GM12864 (cell line): ENCODE measurements at regions not wholly inside any gene's neighbourhood (a gene's known extent, or its start where the extent isn't known, plus 50 kb on each side); places are given as distances from the start of the nearest gene placed in this dataset.

Experiments used
- DNase-seq: peaks from one replicate; pipeline ENCODE4 v3.0.0-alpha.2; 2011; ENCODE audit warnings: low read depth
- H3K4me3 ChIP-seq: 2 replicates; pipeline ENCODE4 v1.5.1; 2011; ENCODE audit warnings: mild to moderate bottlenecking, low read depth, low read length, control low read depth
- CTCF ChIP-seq: IDR thresholded peaks from 2 replicates; pipeline ENCODE4 v1.5.1; 2011; ENCODE audit warnings: low read depth, mild to moderate bottlenecking, moderate library complexity, low read length, control low read depth, inconsistent platforms; ENCODE audit errors: missing control alignments

DNA sequence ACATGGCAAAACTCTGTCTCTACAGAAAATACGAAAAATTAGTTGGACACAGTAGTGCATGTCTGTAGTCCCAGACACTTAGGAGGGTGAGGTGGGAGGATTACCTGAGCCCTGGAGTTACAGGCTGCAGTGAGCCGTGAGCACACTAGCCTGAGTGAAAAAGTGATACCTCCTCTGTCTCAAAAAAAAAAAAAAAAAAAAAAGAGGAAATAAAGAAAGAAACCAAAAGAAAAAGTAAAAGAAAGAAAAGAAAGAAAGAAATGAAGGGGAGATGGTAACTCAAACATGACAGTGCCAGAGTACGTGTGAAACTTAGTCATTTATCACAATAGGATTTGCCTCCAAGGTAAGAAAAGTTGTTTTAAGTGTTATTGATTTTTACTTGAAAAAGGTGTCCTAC, 407.0 kb upstream of the MGAT4C start:
- no peak for TF ChIP-seq CTCF
- no peak for DNase-seq
- no peak overlapping the region for H3K4me3 ChIP-seq

GRCh38 chr12:86662464-86662863, 406.3 kb upstream of the MGAT4C start:
- no peak for DNase-seq
- no peak for TF ChIP-seq CTCF
- H3K4me3 ChIP-seq = no peak overlapping the region

GRCh38 chr12:86660488-86661147, 404.4 kb upstream of the MGAT4C start:
- H3K4me3 ChIP-seq = no peak overlapping the region
- TF ChIP-seq CTCF = no peak
- DNase-seq = no peak

DNA sequence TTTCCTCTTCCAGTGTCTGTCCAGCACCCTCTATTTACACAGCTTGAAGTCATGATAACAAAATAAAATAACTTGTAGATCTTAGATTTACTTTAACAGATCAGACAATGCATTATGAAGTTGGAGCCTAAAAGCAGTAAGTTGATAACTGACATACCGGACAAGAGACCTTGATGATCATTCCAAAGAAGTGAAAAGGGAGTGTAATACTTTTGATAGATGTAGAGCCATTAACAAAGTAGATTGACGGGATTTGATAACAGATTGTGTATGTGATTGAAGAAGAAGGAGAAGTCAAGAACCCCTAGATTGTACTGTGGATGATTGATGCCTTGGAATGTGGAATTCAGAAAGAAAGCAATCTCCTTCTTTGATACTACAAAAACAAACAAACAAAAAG, 403.8 kb upstream of the MGAT4C start:
- no peak for DNase-seq
- H3K4me3 ChIP-seq = no peak overlapping the region
- no peak for TF ChIP-seq CTCF

- no peak overlapping the region for H3K4me3 ChIP-seq
- TF ChIP-seq CTCF = no peak
- DNase-seq = no peak
These were observed 402.1 kb upstream of the MGAT4C start for GRCh38 chr12:86658303-86658702.

GRCh38 chr12:86647800-86648199, 391.6 kb upstream of the MGAT4C start:
- TF ChIP-seq CTCF = no peak
- H3K4me3 ChIP-seq = no peak overlapping the region
- no peak for DNase-seq
